ENCODE measurements at regions not wholly inside any gene's neighbourhood (a gene's known extent, or its start where the extent isn't known, plus 50 kb on each side); places are given as distances from the start of the nearest gene placed in this dataset.

- no peak for TF ChIP-seq CTCF (conservative IDR thresholded peaks at IDR 0.05)
- TF ChIP-seq ZFX (IDR thresholded peaks at IDR 0.05) = no peak
Observed at GRCh38 chr3:74089814-74090213, 465.1 kb upstream of the PDZRN3 start.

All from C4-2B (cell line).